ENCODE measurements at regions not wholly inside any gene's neighbourhood (a gene's known extent, or its start where the extent isn't known, plus 50 kb on each side); places are given as distances from the start of the nearest gene placed in this dataset.

GRCh38 chr7:92964141-92964540, 127.8 kb upstream of the CDK6 start:
- CTCF ChIA-PET = no interaction called here
- POLR2A ChIA-PET = no interaction called here
- no peak overlapping the region for H3K4me3 ChIP-seq (ENCODE audit: control insufficient read depth in 1 of 7, extremely low read depth in 1 of 7, insufficient read depth in 4 of 7, low read depth in 2 of 7, low read length in 6 of 7)
- H3K27me3 ChIP-seq (replicated peaks in 2 of 5; ENCODE audit: control insufficient read depth in 4 of 5, insufficient read depth in 5 of 5, low read length in 4 of 5) = no peaks in the 10 kb centered on the region
- no peak overlapping the region for H3K27ac ChIP-seq (ENCODE audit: insufficient read depth in 1 of 2, low read depth in 1 of 2, low read length in 2 of 2, poor library complexity in 1 of 2, severe bottlenecking in 2 of 2)
- WGBS (ENCODE audit: insufficient coverage) = 82% methylated on average over 3 of the region's 4 CpGs
- no peak for DNase-seq
- no peaks in the 10 kb centered on the region for H3K4me1 ChIP-seq (ENCODE audit: control extremely low read depth in 1 of 4, control insufficient read depth in 4 of 4, insufficient read depth in 4 of 4, low read length in 3 of 4)
- H3K9me3 ChIP-seq (ENCODE audit: control extremely low read depth in 1 of 5, control insufficient read depth in 4 of 5, insufficient read depth in 2 of 5, low read depth in 1 of 5, low read length in 4 of 5) = peaks cover 0 to 3% (median 0%) of the 10 kb centered on the region in 5 experiments
- H3K36me3 ChIP-seq (ENCODE audit: control insufficient read depth in 4 of 4, insufficient read depth in 4 of 4, low read length in 3 of 4) = no peaks in the 10 kb centered on the region

DNA sequence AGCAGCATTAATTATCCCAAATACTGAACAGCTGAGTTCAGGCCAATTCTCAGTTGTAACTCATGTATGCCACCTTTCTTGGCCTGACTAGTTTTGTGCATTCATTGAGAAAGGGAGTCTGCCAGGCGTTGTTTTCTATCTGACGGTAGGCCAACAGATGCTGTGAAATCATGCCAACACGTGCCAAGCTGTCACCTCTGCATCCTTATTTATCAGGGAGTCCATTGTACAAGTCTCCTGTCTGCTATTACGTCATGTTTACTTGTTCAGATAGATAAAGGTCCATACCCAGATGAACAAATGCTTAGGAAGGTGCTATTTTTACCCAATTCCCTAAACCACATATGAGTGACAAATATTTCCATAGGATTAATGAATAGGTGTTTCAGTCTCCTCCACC, 127.2 kb upstream of the CDK6 start:
- CTCF ChIA-PET = no interaction called here
- H3K36me3 ChIP-seq (ENCODE audit: control insufficient read depth in 4 of 4, insufficient read depth in 4 of 4, low read length in 3 of 4) = no peaks in the 10 kb centered on the region
- peaks cover 0 to 2% (median 0%) of the 10 kb centered on the region in 5 experiments for H3K9me3 ChIP-seq (ENCODE audit: control extremely low read depth in 1 of 5, control insufficient read depth in 4 of 5, insufficient read depth in 2 of 5, low read depth in 1 of 5, low read length in 4 of 5)
- no peak for DNase-seq
- POLR2A ChIA-PET = no interaction called here
- H3K27ac ChIP-seq (ENCODE audit: insufficient read depth in 1 of 2, low read depth in 1 of 2, low read length in 2 of 2, poor library complexity in 1 of 2, severe bottlenecking in 2 of 2) = no peak overlapping the region
- no peaks in the 10 kb centered on the region for H3K27me3 ChIP-seq (replicated peaks in 2 of 5; ENCODE audit: control insufficient read depth in 4 of 5, insufficient read depth in 5 of 5, low read length in 4 of 5)
- H3K4me1 ChIP-seq (ENCODE audit: control extremely low read depth in 1 of 4, control insufficient read depth in 4 of 4, insufficient read depth in 4 of 4, low read length in 3 of 4) = no peaks in the 10 kb centered on the region
- WGBS (ENCODE audit: insufficient coverage) = 93% methylated on average over 3 of the region's 4 CpGs
- no peak overlapping the region for H3K4me3 ChIP-seq (ENCODE audit: control insufficient read depth in 1 of 7, extremely low read depth in 1 of 7, insufficient read depth in 4 of 7, low read depth in 2 of 7, low read length in 6 of 7)

DNA sequence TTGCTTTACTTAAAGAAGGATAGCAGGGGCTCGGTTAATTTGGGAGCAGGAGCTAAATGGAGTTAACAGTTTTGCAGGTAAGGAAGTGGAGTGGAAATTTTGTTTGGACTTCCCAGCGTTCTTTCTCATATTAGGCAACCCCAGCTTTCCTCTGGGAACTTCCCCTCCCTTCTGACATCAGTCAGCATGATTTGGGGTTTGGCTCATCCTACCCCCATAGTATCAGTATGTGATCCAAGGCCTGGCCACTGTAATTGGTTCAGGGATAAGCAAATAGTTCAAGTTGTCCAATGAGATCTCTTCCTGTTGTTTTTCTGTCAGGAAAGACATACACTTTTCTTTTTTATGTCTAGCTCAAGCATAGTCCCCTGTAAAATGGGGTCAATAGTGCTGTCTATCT, 125.6 kb upstream of the CDK6 start:
- Histone ChIP-seq H3K9me3 (ENCODE audit: control extremely low read depth in 1 of 5, control insufficient read depth in 4 of 5, insufficient read depth in 2 of 5, low read depth in 1 of 5, low read length in 4 of 5) (peaks cover 0 to 3% (median 0%) of the 10 kb centered on the region in 5 experiments), H3K27ac (ENCODE audit: insufficient read depth in 1 of 2, low read depth in 1 of 2, low read length in 2 of 2, poor library complexity in 1 of 2, severe bottlenecking in 2 of 2) (no peak overlapping the region), H3K4me1 (ENCODE audit: control extremely low read depth in 1 of 4, control insufficient read depth in 4 of 4, insufficient read depth in 4 of 4, low read length in 3 of 4) (no peaks in the 10 kb centered on the region), H3K4me3 (ENCODE audit: control insufficient read depth in 1 of 7, extremely low read depth in 1 of 7, insufficient read depth in 4 of 7, low read depth in 2 of 7, low read length in 6 of 7) (no peak overlapping the region), H3K36me3 (ENCODE audit: control insufficient read depth in 4 of 4, insufficient read depth in 4 of 4, low read length in 3 of 4) (no peaks in the 10 kb centered on the region), H3K27me3 (replicated peaks in 2 of 5; ENCODE audit: control insufficient read depth in 4 of 5, insufficient read depth in 5 of 5, low read length in 4 of 5) (no peaks in the 10 kb centered on the region)
- ChIA-PET CTCF (interaction anchor here (0.8 kb wide), 1 partner anchor 9 kb away, joined by 3 read pairs; no protein-coding TSS in a partner anchor), POLR2A (no interaction called here)
- DNase-seq = no peak
- 80% methylated on average over 1 of the region's 2 CpGs for WGBS (ENCODE audit: insufficient coverage)

- ChIA-PET POLR2A (no interaction called here), CTCF (no interaction called here)
- peak in 1 of 3 donors; percentile 2 for DNase-seq
- Histone ChIP-seq H3K36me3 (ENCODE audit: control insufficient read depth in 4 of 4, insufficient read depth in 4 of 4, low read length in 3 of 4) (no peaks in the 10 kb centered on the region), H3K4me1 (ENCODE audit: control extremely low read depth in 1 of 4, control insufficient read depth in 4 of 4, insufficient read depth in 4 of 4, low read length in 3 of 4) (no peaks in the 10 kb centered on the region), H3K27ac (ENCODE audit: insufficient read depth in 1 of 2, low read depth in 1 of 2, low read length in 2 of 2, poor library complexity in 1 of 2, severe bottlenecking in 2 of 2) (no peak overlapping the region), H3K27me3 (replicated peaks in 2 of 5; ENCODE audit: control insufficient read depth in 4 of 5, insufficient read depth in 5 of 5, low read length in 4 of 5) (no peaks in the 10 kb centered on the region), H3K9me3 (ENCODE audit: control extremely low read depth in 1 of 5, control insufficient read depth in 4 of 5, insufficient read depth in 2 of 5, low read depth in 1 of 5, low read length in 4 of 5) (peaks cover 0 to 17% (median 0%) of the 10 kb centered on the region in 5 experiments), H3K4me3 (ENCODE audit: control insufficient read depth in 1 of 7, extremely low read depth in 1 of 7, insufficient read depth in 4 of 7, low read depth in 2 of 7, low read length in 6 of 7) (no peak overlapping the region)
- no CpG with 5 or more reads among the region's 2 CpGs for WGBS (ENCODE audit: insufficient coverage)
These were observed 120.2 kb upstream of the CDK6 start for GRCh38 chr7:92956575-92956974.

- H3K4me3 ChIP-seq (ENCODE audit: control insufficient read depth in 1 of 7, extremely low read depth in 1 of 7, insufficient read depth in 4 of 7, low read depth in 2 of 7, low read length in 6 of 7) = no peak overlapping the region
- H3K9me3 ChIP-seq (ENCODE audit: control extremely low read depth in 1 of 5, control insufficient read depth in 4 of 5, insufficient read depth in 2 of 5, low read depth in 1 of 5, low read length in 4 of 5) = peaks cover 0 to 17% (median 0%) of the 10 kb centered on the region in 5 experiments
- H3K27me3 ChIP-seq (replicated peaks in 2 of 5; ENCODE audit: control insufficient read depth in 4 of 5, insufficient read depth in 5 of 5, low read length in 4 of 5) = no peaks in the 10 kb centered on the region
- no peaks in the 10 kb centered on the region for H3K4me1 ChIP-seq (ENCODE audit: control extremely low read depth in 1 of 4, control insufficient read depth in 4 of 4, insufficient read depth in 4 of 4, low read length in 3 of 4)
- no peak for DNase-seq
- no peak overlapping the region for H3K27ac ChIP-seq (ENCODE audit: insufficient read depth in 1 of 2, low read depth in 1 of 2, low read length in 2 of 2, poor library complexity in 1 of 2, severe bottlenecking in 2 of 2)
- no CpG with 5 or more reads among the region's 6 CpGs for WGBS (ENCODE audit: insufficient coverage)
- H3K36me3 ChIP-seq (ENCODE audit: control insufficient read depth in 4 of 4, insufficient read depth in 4 of 4, low read length in 3 of 4) = no peaks in the 10 kb centered on the region
- ChIA-PET CTCF (no interaction called here), POLR2A (interaction anchor here (0.5 kb wide), 1 partner anchor 785 kb away, joined by 3 read pairs; no protein-coding TSS in a partner anchor)
These were observed 118.7 kb upstream of the CDK6 start for GRCh38 chr7:92955081-92955480.

DNA sequence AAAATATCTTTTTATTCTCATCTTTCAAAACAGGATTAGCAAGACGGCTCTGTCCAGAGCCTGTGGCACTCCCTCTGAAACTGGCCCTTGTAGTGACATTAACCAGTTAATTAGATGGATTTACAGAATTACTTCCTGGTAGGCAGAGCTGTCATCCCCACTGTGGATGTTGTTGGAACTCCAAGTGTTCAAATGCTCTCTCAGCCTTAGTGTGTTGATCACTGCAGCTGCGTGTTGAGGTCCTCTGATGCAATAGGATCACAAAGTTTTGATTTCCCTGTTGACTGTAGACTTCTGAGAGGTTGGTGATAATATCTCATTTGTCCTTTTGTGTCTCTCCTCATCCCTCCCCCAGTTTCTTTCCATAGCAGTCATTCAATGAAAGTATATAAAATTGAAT, 117.3 kb upstream of the CDK6 start:
- POLR2A ChIA-PET = no interaction called here

DNA sequence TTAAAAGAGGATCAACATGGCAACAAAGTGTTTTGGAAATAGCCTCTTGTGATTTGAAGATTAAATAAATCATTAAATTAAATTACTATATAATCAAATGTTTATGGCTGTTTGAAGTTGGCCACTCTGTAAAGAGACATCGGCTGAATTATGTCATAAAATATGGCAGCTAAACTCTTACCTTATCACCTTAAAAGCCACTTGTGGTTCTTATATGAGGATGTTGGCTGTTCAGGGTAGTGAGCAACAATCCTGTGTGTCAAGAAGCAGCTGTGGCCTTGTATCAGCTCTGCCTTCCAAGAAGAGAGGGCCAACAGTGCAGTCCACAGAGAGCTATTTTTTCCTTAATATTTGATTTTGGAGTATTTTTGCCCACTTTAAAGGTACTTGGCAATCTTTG, 113.4 kb upstream of the CDK6 start:
- DNase-seq = no peak
- ChIA-PET POLR2A (no interaction called here), CTCF (no interaction called here)
- H3K27ac ChIP-seq (ENCODE audit: insufficient read depth in 1 of 2, low read depth in 1 of 2, low read length in 2 of 2, poor library complexity in 1 of 2, severe bottlenecking in 2 of 2) = no peak overlapping the region
- H3K4me3 ChIP-seq (ENCODE audit: control insufficient read depth in 1 of 7, extremely low read depth in 1 of 7, insufficient read depth in 4 of 7, low read depth in 2 of 7, low read length in 6 of 7) = no peak overlapping the region
- no peaks in the 10 kb centered on the region for H3K27me3 ChIP-seq (replicated peaks in 2 of 5; ENCODE audit: control insufficient read depth in 4 of 5, insufficient read depth in 5 of 5, low read length in 4 of 5)
- H3K9me3 ChIP-seq (ENCODE audit: control extremely low read depth in 1 of 5, control insufficient read depth in 4 of 5, insufficient read depth in 2 of 5, low read depth in 1 of 5, low read length in 4 of 5) = no peaks in the 10 kb centered on the region
- WGBS (ENCODE audit: insufficient coverage) = no CpG with 5 or more reads among the region's 1 CpG
- no peaks in the 10 kb centered on the region for H3K36me3 ChIP-seq (ENCODE audit: control insufficient read depth in 4 of 4, insufficient read depth in 4 of 4, low read length in 3 of 4)
- no peaks in the 10 kb centered on the region for H3K4me1 ChIP-seq (ENCODE audit: control extremely low read depth in 1 of 4, control insufficient read depth in 4 of 4, insufficient read depth in 4 of 4, low read length in 3 of 4)

More for the DNA sequence above, 117.3 kb upstream of the CDK6 start:
- Histone ChIP-seq H3K4me1 (ENCODE audit: control extremely low read depth in 1 of 4, control insufficient read depth in 4 of 4, insufficient read depth in 4 of 4, low read length in 3 of 4) (no peaks in the 10 kb centered on the region), H3K9me3 (ENCODE audit: control extremely low read depth in 1 of 5, control insufficient read depth in 4 of 5, insufficient read depth in 2 of 5, low read depth in 1 of 5, low read length in 4 of 5) (peaks cover 0 to 17% (median 0%) of the 10 kb centered on the region in 5 experiments), H3K27me3 (replicated peaks in 2 of 5; ENCODE audit: control insufficient read depth in 4 of 5, insufficient read depth in 5 of 5, low read length in 4 of 5) (no peaks in the 10 kb centered on the region), H3K4me3 (ENCODE audit: control insufficient read depth in 1 of 7, extremely low read depth in 1 of 7, insufficient read depth in 4 of 7, low read depth in 2 of 7, low read length in 6 of 7) (no peak overlapping the region), H3K27ac (ENCODE audit: insufficient read depth in 1 of 2, low read depth in 1 of 2, low read length in 2 of 2, poor library complexity in 1 of 2, severe bottlenecking in 2 of 2) (no peak overlapping the region), H3K36me3 (ENCODE audit: control insufficient read depth in 4 of 4, insufficient read depth in 4 of 4, low read length in 3 of 4) (no peaks in the 10 kb centered on the region)
- WGBS (ENCODE audit: insufficient coverage) = 100% methylated on average over 1 of the region's 2 CpGs
- CTCF ChIA-PET = interaction anchor here (2.2 kb wide), 1 partner anchor 12 kb away, joined by 6 read pairs; no protein-coding TSS in a partner anchor
- DNase-seq = no peak
